GM12874 (cell line): ENCODE measurements at regions not wholly inside any gene's neighbourhood (a gene's known extent, or its start where the extent isn't known, plus 50 kb on each side); places are given as distances from the start of the nearest gene placed in this dataset.

Experiments used
- TF ChIP-seq, protein P1 (sequence below): IDR thresholded peaks from 2 replicates; pipeline ENCODE4 v1.5.1; 2011; ENCODE audit warnings: low read depth, mild to moderate bottlenecking, control low read depth, low read length, moderate library complexity; ENCODE audit not compliant: insufficient read depth

DNA sequence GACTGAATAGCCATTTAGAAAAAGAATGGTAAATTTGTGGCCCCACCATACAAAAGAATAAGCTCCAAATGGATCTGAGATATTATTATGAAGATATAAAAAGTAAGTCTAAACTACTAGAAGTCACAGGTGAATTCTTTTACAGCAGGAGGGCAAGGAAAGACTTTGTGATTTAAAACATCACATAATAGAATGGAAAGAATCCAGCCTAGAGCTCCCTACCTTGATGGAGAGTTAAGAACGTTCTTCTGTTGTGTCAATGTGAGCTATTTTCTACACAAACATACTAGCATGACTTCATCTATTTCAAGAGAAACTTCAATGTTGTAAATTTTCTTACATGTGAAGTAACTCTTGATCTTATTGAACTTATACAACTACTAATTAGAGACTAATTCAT is 100.0 kb upstream of the NRSN1 start:
- TF ChIP-seq, protein P1, sequence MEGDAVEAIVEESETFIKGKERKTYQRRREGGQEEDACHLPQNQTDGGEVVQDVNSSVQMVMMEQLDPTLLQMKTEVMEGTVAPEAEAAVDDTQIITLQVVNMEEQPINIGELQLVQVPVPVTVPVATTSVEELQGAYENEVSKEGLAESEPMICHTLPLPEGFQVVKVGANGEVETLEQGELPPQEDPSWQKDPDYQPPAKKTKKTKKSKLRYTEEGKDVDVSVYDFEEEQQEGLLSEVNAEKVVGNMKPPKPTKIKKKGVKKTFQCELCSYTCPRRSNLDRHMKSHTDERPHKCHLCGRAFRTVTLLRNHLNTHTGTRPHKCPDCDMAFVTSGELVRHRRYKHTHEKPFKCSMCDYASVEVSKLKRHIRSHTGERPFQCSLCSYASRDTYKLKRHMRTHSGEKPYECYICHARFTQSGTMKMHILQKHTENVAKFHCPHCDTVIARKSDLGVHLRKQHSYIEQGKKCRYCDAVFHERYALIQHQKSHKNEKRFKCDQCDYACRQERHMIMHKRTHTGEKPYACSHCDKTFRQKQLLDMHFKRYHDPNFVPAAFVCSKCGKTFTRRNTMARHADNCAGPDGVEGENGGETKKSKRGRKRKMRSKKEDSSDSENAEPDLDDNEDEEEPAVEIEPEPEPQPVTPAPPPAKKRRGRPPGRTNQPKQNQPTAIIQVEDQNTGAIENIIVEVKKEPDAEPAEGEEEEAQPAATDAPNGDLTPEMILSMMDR: no peak

- TF ChIP-seq, protein P1: no peak
These were observed 94.5 kb upstream of the NRSN1 start for GRCh38 chr6:24031496-24031895.

GRCh38 chr6:24032896-24033688 is 92.9 kb upstream of the NRSN1 start:
- TF ChIP-seq, protein P1: no peak

DNA sequence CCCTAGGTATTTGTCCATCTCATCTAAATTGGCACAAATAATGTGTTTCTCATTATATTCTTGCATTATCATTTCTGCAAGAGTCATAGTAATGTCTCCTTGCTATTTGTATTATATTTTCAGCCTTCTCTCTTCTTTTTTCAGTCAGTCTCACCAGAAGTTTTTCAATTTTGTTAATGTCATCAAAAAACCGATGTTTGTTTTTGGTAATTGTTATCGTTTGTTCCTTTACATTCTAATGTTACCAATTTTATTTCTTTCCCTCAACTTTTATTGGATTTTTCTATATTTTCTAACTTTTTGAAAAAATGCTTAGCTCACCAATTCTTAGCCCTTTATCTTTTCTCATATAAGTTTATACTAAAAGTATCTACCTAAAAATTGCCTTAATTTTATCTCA is 82.2 kb upstream of the NRSN1 start:
- TF ChIP-seq, protein P1: no peak

- TF ChIP-seq, protein P1: no peak
These were observed 73.9 kb upstream of the NRSN1 start for GRCh38 chr6:24051942-24052589.

DNA sequence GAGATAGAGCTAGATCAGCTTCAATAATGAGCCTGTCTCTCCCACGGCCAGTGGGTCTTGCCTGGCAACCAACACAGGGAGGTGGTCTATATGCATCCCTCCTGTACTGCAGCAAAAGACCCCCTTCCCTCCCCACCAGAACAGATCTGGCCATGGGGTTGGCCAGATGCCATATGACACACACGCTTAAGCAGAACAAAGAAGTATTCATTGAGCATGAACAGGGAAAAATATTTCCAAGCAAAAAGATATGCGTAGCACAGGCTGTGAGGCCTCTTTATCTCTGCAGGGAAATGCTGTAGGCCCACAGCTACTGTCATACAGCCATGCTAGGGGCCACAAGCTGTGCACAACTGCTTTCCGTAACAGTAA is 73.4 kb upstream of the NRSN1 start:
- TF ChIP-seq, protein P1: no peak

- TF ChIP-seq, protein P1: no peak
These were observed 73.0 kb upstream of the NRSN1 start for GRCh38 chr6:24053057-24053456.
